Neural progenitor cell (in vitro differentiated cells): ENCODE measurements at regions not wholly inside any gene's neighbourhood (a gene's known extent, or its start where the extent isn't known, plus 50 kb on each side); places are given as distances from the start of the nearest gene placed in this dataset.

Source experiments
- CTCF ChIP-seq: fragments of 200-600 bp; sonication (generic); IDR thresholded peaks from 2 replicates; pipeline ENCODE4 v1.5.1; 2017; ENCODE audit warnings: antibody characterized with exemption, mild to moderate bottlenecking
- EZH2 ChIP-seq: fragments of 200-600 bp; sonication (generic); IDR thresholded peaks from 2 replicates; pipeline ENCODE4 v1.6.1; 2017; ENCODE audit warnings: antibody characterized with exemption, mild to moderate bottlenecking, moderate library complexity

- TF ChIP-seq CTCF = no peak
- no peak for TF ChIP-seq EZH2
Measured at GRCh38 chr3:187809612-187809991, 64.3 kb upstream of the BCL6 start.
